ENCODE measurements at regions not wholly inside any gene's neighbourhood (a gene's known extent, or its start where the extent isn't known, plus 50 kb on each side); places are given as distances from the start of the nearest gene placed in this dataset.

GRCh38 chr12:114294303-114294685, 111.7 kb downstream of the TBX5 start:
- Histone ChIP-seq H3K9me3 (replicated peaks; ENCODE audit: control insufficient read depth, insufficient read depth, low read depth, low read length) (no peaks in the 10 kb centered on the region), H3K27ac (ENCODE audit: extremely low read depth, low read depth, low read length) (no peak overlapping the region), H3K4me2 (ENCODE audit: insufficient read depth, low read length) (no peak overlapping the region), H3K4me1 (replicated peaks in 1 of 2; ENCODE audit: control insufficient read depth in 2 of 2, insufficient read depth in 2 of 2, low read length in 2 of 2) (no peaks in the 10 kb centered on the region), H3K36me3 (ENCODE audit: control insufficient read depth, insufficient read depth, low read length) (no peaks in the 10 kb centered on the region), H3K9me1 (ENCODE audit: control insufficient read depth, insufficient read depth, low read length) (no peaks in the 10 kb centered on the region), H3K9ac (ENCODE audit: insufficient read depth in 1 of 2, low read depth in 2 of 2, low read length in 2 of 2) (no peak overlapping the region), H3K79me2 (ENCODE audit: control insufficient read depth, insufficient read depth, low read length) (no peaks in the 10 kb centered on the region), H2AFZ (ENCODE audit: low read depth, low read length) (no peak overlapping the region), H3K27me3 (ENCODE audit: control insufficient read depth in 2 of 2, insufficient read depth in 2 of 2, low read length in 2 of 2) (no peaks in the 10 kb centered on the region), H3K4me3 (no peak overlapping the region), H4K20me1 (replicated peaks; ENCODE audit: control insufficient read depth, insufficient read depth, low read length) (no peaks in the 10 kb centered on the region)
- 0% methylated on average over 3 of the region's 3 CpGs for WGBS (ENCODE audit: insufficient coverage, low coverage, missing lambda C conversion rate)
- no TSS peak for BruUV-seq (replicated peaks)
- no peak for ATAC-seq
- in situ Hi-C loops (cut with MboI), result no loop called here
- no peak for FAIRE-seq
- CTCF ChIA-PET (ENCODE audit: low intra/inter-chr PET ratio), result no interaction called here
- DNase-seq (ENCODE audit: extremely low read depth in 1 of 4, low spot score in 3 of 4), result no peak
- intact Hi-C loops (cut with micrococcal nuclease), result no loop called here
- POLR2A ChIA-PET, result no interaction called here
- TF ChIP-seq ZKSCAN1 (IDR thresholded peaks at IDR 0.05; ENCODE audit: low read depth, low read length) (no peak), SAP30 (IDR thresholded peaks at IDR 0.05; ENCODE audit: borderline replicate concordance, insufficient read depth, low read depth, low read length, poor library complexity, severe bottlenecking) (no peak), ZNF583 (CRISPR knock-in tag; IDR thresholded peaks at IDR 0.05) (no peak), FOSL1 (tag; conservative IDR thresholded peaks at IDR 0.05) (no peak), CCNT2 (IDR thresholded peaks at IDR 0.05; ENCODE audit: borderline replicate concordance, extremely low read depth, insufficient read length, low read depth, low read length) (no peak)

- no peak for DNase-seq (ENCODE audit: extremely low read depth in 1 of 4, low spot score in 3 of 4)
- Histone ChIP-seq H3K4me2 (ENCODE audit: insufficient read depth, low read length) (no peak overlapping the region), H3K4me3 (no peak overlapping the region), H3K4me1 (replicated peaks in 1 of 2; ENCODE audit: control insufficient read depth in 2 of 2, insufficient read depth in 2 of 2, low read length in 2 of 2) (no peaks in the 10 kb centered on the region), H3K36me3 (ENCODE audit: control insufficient read depth, insufficient read depth, low read length) (no peaks in the 10 kb centered on the region), H3K9me3 (replicated peaks; ENCODE audit: control insufficient read depth, insufficient read depth, low read depth, low read length) (no peaks in the 10 kb centered on the region), H3K9ac (ENCODE audit: insufficient read depth in 1 of 2, low read depth in 2 of 2, low read length in 2 of 2) (no peak overlapping the region), H3K27ac (ENCODE audit: extremely low read depth, low read depth, low read length) (no peak overlapping the region), H4K20me1 (replicated peaks; ENCODE audit: control insufficient read depth, insufficient read depth, low read length) (no peaks in the 10 kb centered on the region), H3K9me1 (ENCODE audit: control insufficient read depth, insufficient read depth, low read length) (no peaks in the 10 kb centered on the region), H3K27me3 (ENCODE audit: control insufficient read depth in 2 of 2, insufficient read depth in 2 of 2, low read length in 2 of 2) (no peaks in the 10 kb centered on the region), H3K79me2 (ENCODE audit: control insufficient read depth, insufficient read depth, low read length) (no peaks in the 10 kb centered on the region), H2AFZ (ENCODE audit: low read depth, low read length) (no peak overlapping the region)
- no peak for ATAC-seq
- POLR2A ChIA-PET, result no interaction called here
- FAIRE-seq, result no peak
- BruUV-seq (replicated peaks), result no TSS peak
- intact Hi-C loops (cut with micrococcal nuclease), result no loop called here
- CTCF ChIA-PET (ENCODE audit: low intra/inter-chr PET ratio), result no interaction called here
- in situ Hi-C loops (cut with MboI), result no loop called here
- 0% methylated on average over 2 of the region's 2 CpGs for WGBS (ENCODE audit: insufficient coverage, low coverage, missing lambda C conversion rate)
- TF ChIP-seq SNIP1 (IDR thresholded peaks at IDR 0.05; ENCODE audit: low read depth) (no peak), SLC30A9 (CRISPR knock-in tag; IDR thresholded peaks at IDR 0.05) (no peak), RCOR1 (IDR thresholded peaks at IDR 0.05; ENCODE audit: borderline replicate concordance in 1 of 2, low read depth in 2 of 2, low read length in 2 of 2) (no peak), ATF3 (IDR thresholded peaks at IDR 0.05) (no peak), ATF3 (CRISPR knock-in tag; conservative IDR thresholded peaks at IDR 0.05) (no peak), CBX2 (IDR thresholded peaks at IDR 0.05; ENCODE audit: insufficient read depth, low read length, poor library complexity, severe bottlenecking) (no peak), ZNF23 (CRISPR knock-in tag; IDR thresholded peaks at IDR 0.05) (no peak)
These were observed 112.2 kb downstream of the TBX5 start for GRCh38 chr12:114293571-114294302.
